Esophagus (tissue), 2 donors: ENCODE measurements at regions not wholly inside any gene's neighbourhood (a gene's known extent, or its start where the extent isn't known, plus 50 kb on each side); places are given as distances from the start of the nearest gene placed in this dataset.

Experiments used
- H3K27ac ChIP-seq, 2 donors: one replicate each; pipeline ENCODE4 v1.5.1; 2013; ENCODE audit warnings: low read depth in 2 of 2, mild to moderate bottlenecking in 2 of 2, inconsistent platforms in 1 of 2, low read length in 1 of 2, moderate library complexity in 1 of 2
- H3K27me3 ChIP-seq, 2 donors: one replicate each; pipeline ENCODE4 v1.6.1; 2013; ENCODE audit warnings: low read length in 2 of 2, control low read depth in 1 of 2, mild to moderate bottlenecking in 1 of 2; ENCODE audit not compliant: insufficient read depth in 2 of 2, control insufficient read depth in 1 of 2
- H3K36me3 ChIP-seq, 2 donors: one replicate each; pipeline ENCODE4 v1.6.1; 2013; ENCODE audit warnings: low read length in 1 of 2; ENCODE audit not compliant: control insufficient read depth in 2 of 2, insufficient read depth in 2 of 2
- H3K4me1 ChIP-seq, 2 donors: one replicate each; pipeline ENCODE4 v1.6.1; 2013; ENCODE audit warnings: low read length in 1 of 2; ENCODE audit not compliant: control insufficient read depth in 2 of 2, insufficient read depth in 2 of 2
- H3K4me3 ChIP-seq, 2 donors: one replicate each; pipeline ENCODE4 v1.5.1; 2013; ENCODE audit warnings: low read length in 2 of 2, mild to moderate bottlenecking in 2 of 2, low read depth in 1 of 2, moderate library complexity in 1 of 2
- H3K9me3 ChIP-seq, 2 donors: one replicate each; pipeline ENCODE4 v1.6.1; 2013; ENCODE audit warnings: mild to moderate bottlenecking in 2 of 2, low read depth in 1 of 2, low read length in 1 of 2, moderate library complexity in 1 of 2; ENCODE audit not compliant: control insufficient read depth in 2 of 2, insufficient read depth in 1 of 2
- WGBS, 2 donors: extraction: QIAGEN DNeasy Blood & Tissue Kit; methylation state at CpG; one replicate each; pipeline ENCODE4 v1.1.7; 2013; 5-methylcytosine and 5-hydroxymethylcytosine counted together
- donor health status: healthy with polysubstance abuse.
- donor health status: Bipolar disorder and iron deficiency.

DNA sequence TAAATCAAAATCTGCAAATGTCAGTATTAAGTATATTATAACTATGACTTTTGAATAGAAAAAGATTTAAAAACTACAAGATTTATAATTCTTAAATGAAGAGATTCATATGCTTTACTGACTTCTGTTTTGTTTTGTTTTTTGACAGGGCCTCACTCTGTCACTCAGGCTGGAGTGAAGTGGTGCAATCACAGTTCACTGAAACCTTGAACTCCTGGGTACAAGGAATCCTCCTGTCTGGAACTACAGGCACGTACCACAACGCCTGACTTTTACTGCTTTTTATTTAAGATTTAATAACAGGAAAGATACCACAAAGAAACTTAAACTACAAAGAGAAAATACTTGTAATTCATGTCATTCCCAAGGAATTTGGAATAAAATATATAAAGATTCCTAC, 940.2 kb upstream of the CITED2 start:
- H3K4me1 ChIP-seq = no peaks in the 10 kb centered on the region
- H3K27me3 ChIP-seq = no peaks in the 10 kb centered on the region
- no peaks in the 10 kb centered on the region for H3K36me3 ChIP-seq
- H3K4me3 ChIP-seq = no peak overlapping the region
- H3K9me3 ChIP-seq = peaks cover 0 to 3% of the 10 kb centered on the region in 2 donors
- no peak overlapping the region for H3K27ac ChIP-seq
- 89 to 94% methylated on average over 2 of the region's 2 CpGs for WGBS, 2 donors

DNA sequence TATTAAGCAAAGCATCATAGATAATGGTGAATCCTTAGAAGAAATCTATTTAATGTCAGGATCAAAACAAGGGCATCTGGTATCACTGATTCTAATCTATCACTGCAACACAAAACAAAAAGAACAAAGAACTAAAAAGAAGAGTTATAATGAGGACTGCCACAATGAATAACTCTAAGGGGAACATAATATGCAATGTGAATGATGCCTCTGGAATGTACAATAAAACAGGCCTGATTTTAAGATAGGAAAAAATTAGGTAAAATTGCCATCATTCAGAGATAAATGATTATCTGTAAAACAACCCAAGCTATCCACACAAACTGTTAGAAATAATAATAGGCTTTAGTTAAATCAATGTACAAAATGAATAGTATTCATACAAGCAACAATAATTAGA, 936.7 kb upstream of the CITED2 start:
- no peaks in the 10 kb centered on the region for H3K4me1 ChIP-seq
- H3K27ac ChIP-seq = no peak overlapping the region
- no peak overlapping the region for H3K4me3 ChIP-seq
- peaks cover 0 to 3% of the 10 kb centered on the region in 2 donors for H3K9me3 ChIP-seq
- H3K36me3 ChIP-seq = no peaks in the 10 kb centered on the region
- no peaks in the 10 kb centered on the region for H3K27me3 ChIP-seq

DNA sequence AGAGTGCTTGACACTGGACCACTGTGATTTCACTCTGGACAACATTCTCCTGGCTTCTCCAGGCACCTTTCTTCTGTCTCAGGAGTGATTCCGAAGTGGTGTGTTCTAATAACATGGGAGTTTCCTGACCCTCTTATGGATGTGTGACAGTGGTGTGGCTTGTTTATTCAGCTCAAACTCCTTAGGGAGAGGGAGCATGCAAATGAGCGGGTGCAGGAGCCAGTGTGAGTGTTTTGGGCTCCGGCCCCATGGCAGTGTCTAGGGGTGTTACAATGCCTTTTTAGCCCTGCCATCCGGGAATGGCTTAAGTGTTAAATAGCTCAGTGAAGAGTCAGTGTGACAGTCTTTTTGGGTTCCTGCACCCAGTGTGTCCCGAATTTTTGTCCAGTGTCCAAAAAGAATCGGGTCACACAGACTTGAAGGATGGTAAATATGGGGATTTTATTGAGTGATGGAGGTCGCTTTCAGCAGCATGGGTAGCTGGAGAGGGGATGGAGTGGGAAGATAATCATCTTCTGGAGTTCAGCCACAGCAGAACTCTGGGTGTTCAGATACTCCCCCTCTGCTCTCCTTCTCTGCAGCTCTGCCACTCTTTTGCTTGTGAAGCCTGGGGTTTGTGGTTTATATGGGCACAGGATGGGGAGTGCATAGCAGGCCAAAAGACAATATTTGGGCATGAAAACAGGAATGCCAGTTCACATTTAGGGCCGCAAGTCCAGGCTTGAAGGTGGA, 928.9 kb upstream of the CITED2 start:
- Histone ChIP-seq H3K36me3 (no peaks in the 10 kb centered on the region), H3K27ac (no peak overlapping the region), H3K4me3 (no peak overlapping the region), H3K9me3 (no peaks in the 10 kb centered on the region), H3K27me3 (no peaks in the 10 kb centered on the region), H3K4me1 (no peaks in the 10 kb centered on the region)
- WGBS, 2 donors = 80 to 90% methylated on average over 8 of the region's 8 CpGs

DNA sequence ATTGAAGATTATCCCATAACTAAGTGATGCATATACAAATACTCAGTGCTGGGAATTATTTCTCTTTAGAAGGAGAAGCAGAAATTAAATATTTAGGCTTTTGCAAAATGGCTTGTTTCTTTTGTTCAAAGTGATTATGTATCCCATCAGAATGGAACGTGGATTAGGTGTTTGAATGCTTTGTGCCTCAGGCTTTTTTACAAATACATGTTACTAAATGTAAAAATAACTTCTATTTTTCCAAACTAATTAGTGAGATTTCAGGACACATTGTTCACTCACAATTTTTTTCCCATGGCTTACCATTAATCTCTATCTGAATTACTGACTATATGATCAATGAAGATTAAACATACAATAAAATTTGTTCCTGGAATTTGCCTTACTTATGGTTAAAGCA, 925.9 kb upstream of the CITED2 start:
- Histone ChIP-seq H3K27ac (no peak overlapping the region), H3K27me3 (no peaks in the 10 kb centered on the region), H3K4me1 (no peaks in the 10 kb centered on the region), H3K9me3 (no peaks in the 10 kb centered on the region), H3K4me3 (no peak overlapping the region), H3K36me3 (no peaks in the 10 kb centered on the region)
- 31 to 48% methylated on average over 1 of the region's 1 CpG for WGBS, 2 donors

DNA sequence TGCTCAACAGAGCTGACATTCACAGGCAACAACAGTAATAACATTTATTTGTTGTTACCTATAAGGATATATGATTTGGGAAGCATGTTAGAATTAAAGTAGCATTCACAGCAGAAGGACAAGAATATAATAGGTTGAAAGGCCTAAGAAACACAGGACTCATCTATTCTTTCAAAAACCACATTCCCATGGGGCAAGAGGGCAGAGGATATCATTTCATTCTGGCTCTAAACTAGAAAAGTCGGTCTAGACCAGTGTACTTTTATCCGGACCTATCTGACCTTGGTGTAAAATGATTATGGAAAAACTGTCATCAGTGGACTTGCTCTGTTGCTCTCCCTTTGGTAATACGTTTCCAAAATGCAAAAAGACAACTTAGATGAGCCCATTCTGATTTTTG, 914.7 kb upstream of the CITED2 start:
- Histone ChIP-seq H3K4me3 (no peak overlapping the region), H3K4me1 (no peaks in the 10 kb centered on the region), H3K27ac (no peak overlapping the region), H3K36me3 (no peaks in the 10 kb centered on the region), H3K9me3 (no peaks in the 10 kb centered on the region), H3K27me3 (no peaks in the 10 kb centered on the region)
- WGBS, 2 donors = 73 to 89% methylated on average over 3 of the region's 3 CpGs

DNA sequence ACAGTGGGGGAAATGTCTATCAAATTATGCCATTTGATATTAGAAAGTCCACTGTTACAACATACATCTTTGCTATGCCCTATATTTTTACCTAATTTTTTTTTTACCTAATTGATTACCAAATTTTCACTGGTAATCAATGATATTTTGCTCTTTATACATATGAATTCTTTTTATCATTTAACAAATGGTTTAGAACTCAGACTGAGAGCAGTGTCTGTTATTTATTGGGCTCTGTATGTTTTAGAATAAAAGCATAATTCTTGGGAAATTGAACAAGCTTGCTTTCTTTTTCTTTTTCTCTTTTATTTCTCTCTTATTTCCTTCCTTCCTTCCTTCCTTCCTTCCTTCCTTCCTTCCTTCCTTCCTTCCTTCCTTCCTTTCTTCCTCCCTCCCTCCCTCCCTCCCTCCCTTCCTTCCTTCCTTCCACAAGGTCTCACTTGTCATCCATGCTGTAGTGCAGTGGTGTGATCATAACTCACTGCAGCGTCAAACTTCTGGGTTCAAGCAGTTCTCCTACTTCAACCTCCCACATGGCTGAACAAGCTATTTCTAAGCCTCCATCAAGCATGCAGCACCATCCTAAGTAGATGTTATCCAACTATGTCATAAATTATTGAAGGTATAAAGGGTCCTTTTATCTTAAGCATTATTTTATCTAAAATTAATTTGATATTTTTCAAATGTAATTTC, 911.7 kb upstream of the CITED2 start:
- Histone ChIP-seq H3K27me3 (no peaks in the 10 kb centered on the region), H3K27ac (no peak overlapping the region), H3K9me3 (no peaks in the 10 kb centered on the region), H3K4me1 (no peaks in the 10 kb centered on the region), H3K36me3 (no peaks in the 10 kb centered on the region), H3K4me3 (no peak overlapping the region)
- WGBS, 2 donors = 96% methylated on average over 1 of the region's 1 CpG

DNA sequence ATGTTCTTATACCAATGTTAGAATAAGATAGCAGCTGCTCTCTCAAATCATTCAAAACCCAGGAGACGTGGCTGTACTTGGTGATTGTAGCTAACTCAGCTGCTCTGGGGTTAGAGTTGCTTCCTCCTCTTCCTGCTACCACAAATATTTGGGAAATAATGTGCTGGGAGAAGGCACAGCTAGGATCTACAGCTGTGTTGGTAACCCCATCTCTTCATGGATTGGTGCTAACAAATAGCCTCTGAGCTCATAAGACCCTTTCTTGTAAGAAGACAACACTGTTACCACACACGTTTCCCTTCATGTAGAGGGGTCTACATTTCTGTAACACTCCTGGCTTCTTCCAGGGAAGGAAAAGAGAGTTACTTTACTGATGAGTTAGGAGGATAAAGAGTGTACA, 911.0 kb upstream of the CITED2 start:
- no peak overlapping the region for H3K4me3 ChIP-seq
- WGBS, 2 donors = 77 to 88% methylated on average over 2 of the region's 2 CpGs
- no peaks in the 10 kb centered on the region for H3K4me1 ChIP-seq
- no peaks in the 10 kb centered on the region for H3K27me3 ChIP-seq
- H3K27ac ChIP-seq = no peak overlapping the region
- H3K9me3 ChIP-seq = no peaks in the 10 kb centered on the region
- H3K36me3 ChIP-seq = no peaks in the 10 kb centered on the region

DNA sequence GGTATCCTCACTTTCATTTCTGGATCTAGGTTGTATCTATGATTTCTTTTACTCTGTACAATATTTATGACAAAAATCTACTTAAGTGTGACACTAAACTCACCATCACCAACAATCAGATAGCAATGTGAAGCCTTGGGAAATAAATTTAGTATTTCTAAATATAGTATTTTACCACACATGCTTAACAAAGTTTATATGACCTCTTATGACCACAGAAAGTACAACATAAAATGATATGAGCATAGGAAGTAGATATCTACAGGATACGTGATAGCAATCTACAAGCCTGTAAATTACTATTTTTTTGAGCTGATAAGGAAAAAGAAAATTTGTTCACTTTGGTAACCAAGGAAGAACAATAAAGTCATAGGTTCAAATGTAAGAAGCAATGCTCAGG, 910.4 kb upstream of the CITED2 start:
- 83% methylated on average over 1 of the region's 1 CpG for WGBS, 2 donors
- Histone ChIP-seq H3K4me3 (no peak overlapping the region), H3K36me3 (no peaks in the 10 kb centered on the region), H3K27ac (no peak overlapping the region), H3K9me3 (no peaks in the 10 kb centered on the region), H3K27me3 (no peaks in the 10 kb centered on the region), H3K4me1 (no peaks in the 10 kb centered on the region)

DNA sequence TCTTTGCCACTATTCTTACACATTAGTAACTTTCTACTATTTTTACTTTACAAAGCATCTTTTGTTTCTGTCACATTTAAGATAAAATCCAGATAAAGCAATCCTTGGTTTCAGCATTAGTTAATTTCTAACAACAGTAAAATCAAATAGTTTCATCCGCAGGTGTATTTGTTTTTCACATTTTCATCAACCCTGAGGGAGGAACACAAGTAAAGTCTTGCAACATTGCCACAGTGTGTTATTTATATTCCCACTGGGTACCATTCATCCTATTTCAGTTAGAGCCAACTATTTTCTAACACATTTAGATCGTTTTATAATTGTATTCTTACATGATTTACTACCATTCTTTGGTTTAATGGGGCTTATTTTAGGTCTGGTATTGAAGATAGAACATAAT, 908.7 kb upstream of the CITED2 start:
- no peaks in the 10 kb centered on the region for H3K27me3 ChIP-seq
- no peak overlapping the region for H3K4me3 ChIP-seq
- WGBS, 2 donors = 41 to 46% methylated on average over 2 of the region's 2 CpGs
- H3K27ac ChIP-seq = no peak overlapping the region
- no peaks in the 10 kb centered on the region for H3K9me3 ChIP-seq
- H3K36me3 ChIP-seq = no peaks in the 10 kb centered on the region
- no peaks in the 10 kb centered on the region for H3K4me1 ChIP-seq

DNA sequence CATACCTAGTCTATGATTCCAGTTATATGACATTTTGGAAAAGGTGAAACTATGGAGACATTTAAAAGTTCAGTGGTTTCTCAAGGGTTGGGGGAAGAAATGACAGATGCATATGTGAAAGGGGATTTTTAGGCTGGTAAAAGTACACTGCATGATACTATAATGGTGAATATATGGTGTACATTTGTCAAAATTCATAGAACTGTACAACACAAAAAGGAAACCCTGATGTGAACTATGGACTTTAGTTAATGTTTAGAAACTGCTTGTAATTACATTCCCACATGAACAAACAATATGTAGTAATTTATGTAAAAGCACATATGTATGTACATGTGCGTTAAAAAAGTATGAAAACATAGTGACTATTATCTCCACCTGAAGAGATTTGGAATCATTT, 907.3 kb upstream of the CITED2 start:
- no peaks in the 10 kb centered on the region for H3K9me3 ChIP-seq
- H3K27me3 ChIP-seq = no peaks in the 10 kb centered on the region
- no peak overlapping the region for H3K4me3 ChIP-seq
- H3K36me3 ChIP-seq = no peaks in the 10 kb centered on the region
- no peaks in the 10 kb centered on the region for H3K4me1 ChIP-seq
- WGBS, 2 donors = 85 to 98% methylated on average over 1 of the region's 1 CpG
- no peak overlapping the region for H3K27ac ChIP-seq
